Astrocyte (in vitro differentiated cells and primary cell): ENCODE measurements at regions not wholly inside any gene's neighbourhood (a gene's known extent, or its start where the extent isn't known, plus 50 kb on each side); places are given as distances from the start of the nearest gene placed in this dataset.

ENCODE experiments used
- DNase-seq: peaks from one replicate; pipeline ENCODE4 v3.0.0-alpha.2; 2010; ENCODE audit warnings: low read depth
- FAIRE-seq: peaks from 2 replicates; lab custom pipeline; 2011; peaks lifted over from hg19 to GRCh38; lab: Jason Lieb, UNC
- H2AFZ ChIP-seq: 2 replicates; pipeline ENCODE4 v1.6.0; 2012; ENCODE audit warnings: low read depth, low read length, inconsistent platforms
- H3K27ac ChIP-seq: 2 replicates; pipeline ENCODE4 v1.5.1; 2011; ENCODE audit warnings: low read depth, low read length, inconsistent platforms
- H3K27me3 ChIP-seq: 2 replicates; pipeline ENCODE4 v1.6.0; 2011; ENCODE audit warnings: low read length, inconsistent platforms; ENCODE audit not compliant: insufficient read depth
- H3K36me3 ChIP-seq: 2 replicates; pipeline ENCODE4 v1.5.1; 2011; ENCODE audit warnings: low read length, inconsistent platforms; ENCODE audit not compliant: insufficient read depth
- H3K4me1 ChIP-seq: 2 replicates; pipeline ENCODE4 v1.5.1; 2011; ENCODE audit warnings: low read length, inconsistent platforms; ENCODE audit not compliant: insufficient read depth
- H3K4me2 ChIP-seq: 2 replicates; pipeline ENCODE4 v1.6.0; 2012; ENCODE audit warnings: low read length, inconsistent platforms
- H3K4me3 ChIP-seq: 2 replicates; pipeline ENCODE4 v1.5.1; 2011; ENCODE audit warnings: low read depth, mild to moderate bottlenecking, low read length, inconsistent platforms; ENCODE audit not compliant: insufficient read depth
- H3K79me2 ChIP-seq: 2 replicates; pipeline ENCODE4 v1.6.0; 2012; ENCODE audit warnings: mild to moderate bottlenecking, low read length, inconsistent platforms; ENCODE audit not compliant: insufficient read depth
- H3K9ac ChIP-seq: 2 replicates; pipeline ENCODE4 v1.6.0; 2012; ENCODE audit warnings: mild to moderate bottlenecking, low read length, inconsistent platforms
- H3K9me3 ChIP-seq: 2 replicates; pipeline ENCODE4 v1.5.1; 2012; ENCODE audit warnings: low read depth, mild to moderate bottlenecking, low read length, inconsistent platforms; ENCODE audit not compliant: insufficient read depth
- H4K20me1 ChIP-seq: 2 replicates; pipeline ENCODE4 v1.6.0; 2012; ENCODE audit warnings: low read length, inconsistent platforms; ENCODE audit not compliant: insufficient read depth
- H3K27ac Mint-ChIP-seq: one replicate; pipeline ENCODE4 v1.8.0; 2021; ENCODE audit warnings: mild to moderate bottlenecking, mixed read lengths; ENCODE audit not compliant: unreplicated experiment
- H3K27me3 Mint-ChIP-seq: one replicate; pipeline ENCODE4 v1.8.0; 2021; ENCODE audit warnings: low read depth, mixed read lengths; ENCODE audit not compliant: unreplicated experiment
- H3K36me3 Mint-ChIP-seq: one replicate; pipeline ENCODE4 v1.8.0; 2021; ENCODE audit warnings: low read depth, mixed read lengths; ENCODE audit not compliant: unreplicated experiment
- H3K4me1 Mint-ChIP-seq: one replicate; pipeline ENCODE4 v1.8.0; 2021; ENCODE audit warnings: low read depth, mixed read lengths; ENCODE audit not compliant: unreplicated experiment
- H3K4me3 Mint-ChIP-seq: one replicate; pipeline ENCODE4 v1.8.0; 2021; ENCODE audit warnings: mild to moderate bottlenecking, moderate library complexity, mixed read lengths; ENCODE audit not compliant: unreplicated experiment
- H3K9me3 Mint-ChIP-seq: one replicate; pipeline ENCODE4 v1.8.0; 2021; ENCODE audit warnings: mild to moderate bottlenecking, mixed read lengths; ENCODE audit not compliant: unreplicated experiment
- CTCF ChIP-seq: IDR thresholded peaks from 2 replicates; pipeline ENCODE4 v1.5.1; 2011; ENCODE audit warnings: low read depth, mild to moderate bottlenecking, inconsistent platforms, low read length, moderate library complexity; ENCODE audit not compliant: insufficient read depth
- EZH2 ChIP-seq: IDR thresholded peaks from 2 replicates; pipeline ENCODE4 v1.6.1; 2012; ENCODE audit warnings: mild to moderate bottlenecking, low read length, inconsistent platforms; ENCODE audit not compliant: insufficient read depth

GRCh38 chr17:43327421-43327820 is 71.4 kb upstream of the ARL4D start:
- Histone ChIP-seq H3K36me3 (no peaks in the 10 kb centered on the region), H3K27me3 (no peaks in the 10 kb centered on the region), H4K20me1 (peaks cover 9% of the 10 kb centered on the region), H3K9me3 (no peaks in the 10 kb centered on the region), H3K79me2 (no peaks in the 10 kb centered on the region), H3K4me3 (no peak overlapping the region), H3K4me1 (peaks cover 8% of the 10 kb centered on the region), H3K27ac (no peak overlapping the region), H3K4me2 (peak overlapping the region; percentile 24), H2AFZ (no peak overlapping the region), H3K9ac (no peak overlapping the region)
- TF ChIP-seq CTCF (no peak), EZH2 (no peak)
- Mint-ChIP-seq H3K27me3 (no peaks in the 10 kb centered on the region), H3K9me3 (no peaks in the 10 kb centered on the region), H3K27ac (no peak overlapping the region), H3K4me1 (peaks cover 17% of the 10 kb centered on the region), H3K4me3 (no peak overlapping the region), H3K36me3 (no peaks in the 10 kb centered on the region)
- DNase-seq (peak; percentile 20), FAIRE-seq (no peak)

GRCh38 chr17:43326490-43327275 is 72.1 kb upstream of the ARL4D start:
- Mint-ChIP-seq H3K4me1 (peaks cover 17% of the 10 kb centered on the region), H3K4me3 (no peak overlapping the region), H3K27ac (no peak overlapping the region), H3K27me3 (no peaks in the 10 kb centered on the region), H3K9me3 (no peaks in the 10 kb centered on the region), H3K36me3 (no peaks in the 10 kb centered on the region)
- Histone ChIP-seq H3K4me2 (peak overlapping the region; percentile 24), H3K27ac (no peak overlapping the region), H3K79me2 (no peaks in the 10 kb centered on the region), H3K9me3 (no peaks in the 10 kb centered on the region), H3K4me1 (peaks cover 8% of the 10 kb centered on the region), H3K36me3 (no peaks in the 10 kb centered on the region), H3K27me3 (no peaks in the 10 kb centered on the region), H3K9ac (no peak overlapping the region), H3K4me3 (no peak overlapping the region), H4K20me1 (peaks cover 9% of the 10 kb centered on the region), H2AFZ (no peak overlapping the region)
- TF ChIP-seq CTCF (no peak), EZH2 (no peak)
- DNase-seq, result no peak
- no peak for FAIRE-seq

DNA sequence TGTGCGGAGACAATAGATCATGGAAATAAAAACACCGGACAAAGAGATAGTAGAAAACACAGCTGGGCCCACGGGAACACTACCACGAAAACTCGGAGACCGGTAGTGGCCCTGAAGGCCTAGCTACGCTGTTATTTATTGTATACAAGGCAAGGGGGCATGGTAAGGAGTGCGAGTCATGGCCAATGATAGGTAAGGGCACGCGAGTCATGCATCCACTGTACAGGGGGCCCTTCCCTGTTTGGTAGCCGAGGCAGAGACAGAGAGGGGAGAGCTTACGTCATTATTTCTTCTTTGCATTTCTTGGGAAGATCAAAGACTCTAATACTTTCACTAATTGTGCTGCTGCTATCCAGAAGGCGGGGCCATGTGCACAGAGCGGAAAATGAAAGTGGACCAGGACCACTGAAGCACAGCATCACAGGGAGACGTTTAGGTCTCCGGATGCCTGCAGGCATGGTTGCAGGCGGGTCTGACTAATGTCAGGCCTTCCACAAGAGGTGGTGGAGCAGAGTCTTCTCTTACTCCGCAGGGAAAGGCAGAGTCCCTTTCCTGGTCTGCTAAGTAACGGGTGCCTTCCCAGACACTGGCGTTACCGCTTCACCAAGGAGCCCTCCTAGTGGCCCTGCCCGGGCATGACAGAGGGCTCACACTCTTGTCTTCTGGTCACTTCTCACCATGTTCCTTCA is 74.4 kb upstream of the ARL4D start:
- Histone ChIP-seq H3K27ac (no peak overlapping the region), H3K4me1 (peaks cover 8% of the 10 kb centered on the region), H3K9ac (no peak overlapping the region), H3K4me2 (no peak overlapping the region), H3K36me3 (no peaks in the 10 kb centered on the region), H2AFZ (no peak overlapping the region), H3K4me3 (no peak overlapping the region), H4K20me1 (peaks cover 9% of the 10 kb centered on the region), H3K9me3 (peaks cover 4% of the 10 kb centered on the region), H3K79me2 (no peaks in the 10 kb centered on the region), H3K27me3 (no peaks in the 10 kb centered on the region)
- no peak for DNase-seq
- no peak for FAIRE-seq
- no peaks in the 10 kb centered on the region for H3K27me3 Mint-ChIP-seq
- H3K4me1 Mint-ChIP-seq, result peaks cover 17% of the 10 kb centered on the region
- H3K36me3 Mint-ChIP-seq, result no peaks in the 10 kb centered on the region
- H3K9me3 Mint-ChIP-seq, result no peaks in the 10 kb centered on the region
- TF ChIP-seq EZH2, result no peak
- TF ChIP-seq CTCF, result no peak
- no peak overlapping the region for H3K4me3 Mint-ChIP-seq
- H3K27ac Mint-ChIP-seq, result no peak overlapping the region
